D341Med (cell line): ENCODE measurements at regions not wholly inside any gene's neighbourhood (a gene's known extent, or its start where the extent isn't known, plus 50 kb on each side); places are given as distances from the start of the nearest gene placed in this dataset.

Source experiments
- DNase-seq: peaks from one replicate; pipeline ENCODE4 v3.0.0; 2012; ENCODE audit warnings: low spot score

DNA sequence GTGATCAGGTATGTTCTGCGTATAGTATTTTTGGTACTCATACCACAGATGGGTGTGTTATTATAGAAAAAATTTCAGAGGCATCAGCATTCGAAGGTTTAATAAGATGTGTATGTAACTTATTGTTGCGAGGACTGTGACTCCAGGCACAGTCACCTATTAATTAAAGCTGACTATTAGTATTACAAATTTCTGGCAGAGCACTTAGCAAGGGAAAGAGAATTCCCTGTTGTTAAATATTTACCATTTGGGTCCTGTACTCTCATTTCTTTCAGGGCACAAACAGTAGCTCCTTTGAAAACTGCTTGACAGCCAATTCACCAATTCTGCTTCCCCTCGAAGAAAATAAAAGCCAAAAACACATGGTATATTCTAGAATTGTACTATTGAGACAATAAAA, 653.8 kb downstream of the ELAVL2 start:
- no peak for DNase-seq

- DNase-seq, result no peak
These were observed 652.9 kb downstream of the ELAVL2 start for GRCh38 chr9:23172979-23173637.

DNA sequence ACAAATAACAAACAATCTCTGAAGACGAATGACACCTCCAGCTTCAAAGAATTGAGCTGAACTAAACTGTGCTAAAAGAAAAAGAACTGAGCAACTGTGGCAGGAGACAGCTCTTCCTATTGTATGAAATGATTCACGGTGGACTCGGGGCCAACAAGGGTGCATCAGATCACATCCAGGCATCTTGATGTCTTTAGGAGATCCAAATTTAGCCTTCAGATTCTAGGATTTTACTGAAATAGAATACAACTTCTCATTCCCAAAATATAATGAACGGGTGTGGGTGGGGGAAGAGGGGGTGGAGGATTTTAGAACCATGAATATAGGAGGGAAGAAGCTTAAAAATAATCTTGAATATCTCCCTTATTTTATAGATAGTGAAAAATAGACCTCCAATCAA, 631.8 kb downstream of the ELAVL2 start:
- DNase-seq, result no peak

DNA sequence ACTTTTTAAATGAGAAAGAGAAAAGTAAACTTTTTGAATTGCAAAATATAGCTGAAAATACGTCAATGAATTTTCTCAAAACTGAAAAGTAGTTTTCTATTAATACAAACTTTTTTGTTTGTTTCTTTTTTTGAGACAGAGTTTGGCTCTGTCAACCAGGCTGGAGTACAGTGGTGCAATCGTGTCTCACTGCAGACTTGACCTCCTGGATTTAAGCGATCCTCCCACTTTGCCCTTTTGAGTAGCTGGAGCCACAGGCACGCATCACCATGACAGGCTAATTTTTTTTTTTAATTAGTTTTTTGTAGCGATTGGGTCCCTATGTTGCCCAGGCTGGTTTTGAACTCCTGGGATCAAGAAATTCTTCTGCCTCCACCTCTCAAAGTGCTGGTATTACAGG, 610.4 kb downstream of the ELAVL2 start:
- DNase-seq, result no peak

DNA sequence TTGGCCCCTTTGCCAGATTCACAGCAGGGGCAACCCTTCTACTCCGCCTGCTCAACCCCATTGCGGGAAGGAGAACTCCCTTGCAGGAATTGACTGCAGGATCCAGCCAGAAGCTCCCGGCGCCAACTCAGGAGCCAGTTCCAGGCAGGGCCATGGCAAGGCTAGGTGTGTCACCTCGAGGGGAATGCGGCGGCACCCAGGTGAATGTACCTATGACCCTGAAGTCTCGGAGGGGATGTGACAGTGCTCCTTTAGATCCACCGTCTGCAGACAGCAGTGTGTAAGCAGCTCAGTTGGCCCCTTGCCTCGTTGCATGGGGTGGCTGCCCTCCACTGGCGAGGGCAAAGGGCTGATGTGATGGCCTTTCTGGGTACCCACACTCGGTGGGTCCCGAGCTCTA, 606.6 kb downstream of the ELAVL2 start:
- DNase-seq, result no peak

GRCh38 chr9:23220171-23220570, 605.9 kb downstream of the ELAVL2 start:
- no peak for DNase-seq

DNA sequence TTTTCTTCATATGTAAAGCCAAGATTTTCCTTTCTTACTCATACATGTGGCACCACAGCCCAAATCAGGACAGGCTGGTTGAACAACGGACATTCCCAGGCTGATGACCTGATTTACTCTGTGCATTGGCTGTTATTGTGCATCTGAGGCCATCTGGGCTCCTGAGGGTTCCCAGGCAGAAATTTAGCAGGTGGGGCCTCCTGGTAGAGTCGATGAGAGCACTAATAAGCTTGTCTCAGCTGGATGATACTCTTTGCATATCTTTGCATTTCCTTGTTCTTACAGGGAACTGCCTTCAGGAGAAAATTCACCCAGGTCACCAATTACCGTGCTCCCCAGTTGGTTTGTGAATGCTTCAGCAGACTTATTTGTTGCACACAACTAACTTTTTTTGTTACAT, 605.1 kb downstream of the ELAVL2 start:
- DNase-seq, result no peak

DNA sequence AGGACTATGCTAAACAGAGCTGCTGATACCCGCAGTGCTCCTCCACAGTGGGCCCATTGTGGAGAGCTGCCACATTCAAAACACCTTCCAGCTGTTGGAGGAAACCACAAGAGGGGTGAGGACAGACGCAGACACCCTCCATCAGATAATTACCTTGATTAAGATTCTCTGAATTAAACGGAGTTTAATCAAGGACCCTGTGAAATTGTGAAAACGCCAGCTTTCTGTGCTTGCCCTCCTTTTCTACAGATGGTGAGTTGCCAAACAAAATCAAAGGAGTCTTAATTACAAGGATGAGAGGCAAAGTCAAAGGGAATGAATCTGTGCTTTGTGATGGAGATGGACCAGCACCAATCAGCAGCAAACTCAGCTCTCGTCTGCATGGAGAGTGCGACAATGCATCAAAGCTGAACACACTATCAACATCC, 596.1 kb downstream of the ELAVL2 start:
- no peak for DNase-seq

DNA sequence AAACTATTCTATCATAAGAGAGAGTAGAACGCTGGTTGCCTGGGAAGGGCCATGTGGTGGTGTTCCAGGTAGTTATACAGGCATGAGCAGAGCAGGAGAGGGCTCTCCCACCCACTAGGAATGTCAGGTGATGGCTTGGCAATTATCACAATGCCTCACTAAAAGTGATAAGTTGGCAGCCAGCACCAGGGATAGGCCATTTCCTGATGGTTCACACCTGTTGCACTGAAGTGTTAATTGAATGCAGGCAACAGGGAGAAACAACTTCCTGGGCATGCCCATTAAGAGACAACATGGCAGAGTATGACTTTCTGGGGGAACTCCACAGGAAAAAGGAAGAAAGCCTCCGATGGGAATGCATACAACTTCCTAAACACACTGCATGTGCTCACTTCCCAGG, 593.2 kb downstream of the ELAVL2 start:
- DNase-seq, result no peak

- DNase-seq, result no peak
These were observed 582.5 kb downstream of the ELAVL2 start for GRCh38 chr9:23243523-23243922.

DNA sequence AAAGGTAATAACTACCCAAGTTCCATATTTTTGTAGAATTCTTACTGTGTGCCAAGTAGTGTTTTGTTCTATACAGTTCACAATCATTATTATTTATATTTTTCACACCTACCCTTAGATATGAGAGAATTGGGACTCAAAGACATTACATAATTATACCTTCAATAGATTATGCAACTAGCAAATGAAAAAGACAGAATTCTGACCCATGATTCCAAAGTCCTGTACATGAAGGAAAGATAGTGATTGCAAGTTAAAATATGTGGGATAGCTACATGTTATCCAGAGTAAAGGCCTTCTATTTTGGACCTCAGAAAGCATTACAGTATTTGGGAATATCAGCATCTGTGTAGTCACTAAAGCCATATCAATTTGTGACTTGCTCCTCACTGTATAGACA, 581.0 kb downstream of the ELAVL2 start:
- no peak for DNase-seq

DNA sequence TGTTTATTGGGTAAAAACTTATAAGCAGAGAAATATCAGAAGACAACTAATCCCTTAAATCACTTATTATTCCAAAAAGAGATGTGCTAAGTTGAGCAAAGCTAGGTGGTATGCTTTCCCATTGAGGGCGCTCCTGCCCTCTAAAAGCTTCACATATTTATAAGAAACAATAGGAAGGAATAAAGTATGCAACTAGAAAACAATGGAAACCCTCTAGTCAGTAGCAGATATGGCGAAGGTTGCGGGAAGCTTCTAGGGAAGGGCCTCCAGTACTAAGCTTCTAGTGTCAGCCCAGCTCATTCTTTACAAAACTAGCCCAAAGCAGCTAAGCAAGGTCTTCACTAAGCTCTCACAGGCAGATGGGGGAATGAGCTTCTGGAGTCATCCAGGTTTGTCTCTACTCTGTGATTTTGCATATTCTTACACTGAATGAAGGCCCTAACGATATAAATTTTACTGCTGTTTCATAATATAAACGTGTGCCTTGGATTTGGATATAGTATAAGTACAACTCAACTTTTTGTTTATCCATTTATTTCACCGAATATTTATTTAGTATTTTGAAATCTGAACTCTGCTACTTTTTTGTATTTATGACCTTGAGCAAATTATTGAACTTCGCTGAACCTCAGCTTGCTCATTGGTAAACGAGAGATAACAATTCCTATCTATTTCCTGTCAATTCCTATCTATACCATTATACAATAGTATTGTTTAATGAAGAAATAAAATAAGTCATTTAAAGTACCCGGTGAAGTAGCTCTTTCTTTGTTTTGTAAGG, 571.4 kb downstream of the ELAVL2 start:
- DNase-seq, result no peak

DNA sequence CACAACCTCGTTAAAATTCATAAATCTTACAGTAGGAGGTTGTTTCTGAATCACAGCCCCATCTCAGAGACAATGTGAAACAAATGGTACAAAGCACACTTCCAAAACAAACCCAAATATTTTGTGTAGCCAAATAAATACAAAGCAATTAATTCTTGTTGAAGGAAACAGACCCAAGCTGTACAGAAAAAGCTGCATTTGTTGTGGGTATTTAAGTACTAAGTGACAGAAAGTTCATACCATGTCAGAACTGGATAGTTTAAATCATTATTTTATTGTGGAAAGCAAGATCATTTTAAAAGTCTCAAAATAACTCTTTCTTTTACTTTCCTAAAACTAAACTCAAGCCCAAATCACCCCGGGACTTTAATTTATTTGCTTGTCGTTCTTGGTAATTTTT, 570.7 kb downstream of the ELAVL2 start:
- no peak for DNase-seq

- no peak for DNase-seq
These were observed 567.5 kb downstream of the ELAVL2 start for GRCh38 chr9:23258569-23258968.

- no peak for DNase-seq
These were observed 547.5 kb downstream of the ELAVL2 start for GRCh38 chr9:23278561-23278960.

DNA sequence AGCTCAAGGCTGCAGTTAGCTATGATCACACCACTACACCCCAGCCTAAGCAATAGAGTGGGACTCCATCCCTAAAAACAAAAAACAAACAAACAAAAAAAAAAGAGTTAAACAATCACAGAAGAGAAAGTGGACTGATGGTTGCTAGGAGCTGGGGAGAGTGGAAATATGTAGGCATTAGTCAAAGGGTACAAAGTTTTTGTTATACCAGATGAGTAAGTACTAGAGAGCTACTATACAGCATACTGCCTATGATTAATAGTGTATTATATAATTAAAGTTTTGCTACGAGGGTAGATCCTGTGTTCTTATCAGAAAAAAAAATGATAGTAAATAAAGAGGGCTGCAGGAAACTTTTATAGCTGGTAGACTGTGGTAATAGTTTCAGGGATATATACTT, 538.6 kb downstream of the ELAVL2 start:
- no peak for DNase-seq

DNA sequence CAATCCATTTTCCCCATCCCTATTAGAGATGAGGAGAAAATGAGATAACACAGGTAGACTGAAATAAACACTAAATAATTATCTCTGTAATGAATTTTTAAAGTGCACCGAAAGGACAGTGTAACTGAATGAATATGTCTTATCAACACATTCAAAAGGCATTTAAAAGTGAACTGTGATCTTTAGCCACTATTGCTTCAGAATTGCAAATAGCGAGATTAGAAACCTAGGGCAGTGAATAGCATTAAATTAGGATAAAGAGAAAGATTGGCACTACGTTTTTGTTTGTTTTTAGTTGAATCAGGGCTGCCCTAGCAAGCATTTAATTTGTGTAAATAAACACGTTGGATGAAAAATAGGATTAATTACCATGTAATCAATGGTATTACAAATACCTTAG, 537.5 kb downstream of the ELAVL2 start:
- DNase-seq, result no peak

DNA sequence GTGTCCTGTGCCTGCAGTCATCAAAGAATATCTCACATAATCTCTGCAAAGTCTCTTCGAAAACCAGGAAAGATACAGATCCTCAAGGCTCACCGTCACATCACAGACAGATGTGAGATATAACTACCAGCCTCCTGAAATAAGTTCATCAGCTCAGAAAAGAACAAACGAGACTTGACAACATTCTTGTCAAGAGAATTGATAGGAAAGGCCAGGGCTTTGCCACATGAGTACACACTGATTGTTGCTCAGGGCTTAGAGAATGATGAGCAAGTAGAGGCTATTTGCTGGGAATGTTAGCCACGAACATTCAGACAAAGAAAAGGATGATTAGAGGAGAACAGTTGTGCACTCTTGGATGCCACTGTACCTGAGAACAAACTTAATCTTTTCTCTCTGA, 535.1 kb downstream of the ELAVL2 start:
- no peak for DNase-seq

- DNase-seq, result no peak
These were observed 523.8 kb downstream of the ELAVL2 start for GRCh38 chr9:23302281-23302680.

DNA sequence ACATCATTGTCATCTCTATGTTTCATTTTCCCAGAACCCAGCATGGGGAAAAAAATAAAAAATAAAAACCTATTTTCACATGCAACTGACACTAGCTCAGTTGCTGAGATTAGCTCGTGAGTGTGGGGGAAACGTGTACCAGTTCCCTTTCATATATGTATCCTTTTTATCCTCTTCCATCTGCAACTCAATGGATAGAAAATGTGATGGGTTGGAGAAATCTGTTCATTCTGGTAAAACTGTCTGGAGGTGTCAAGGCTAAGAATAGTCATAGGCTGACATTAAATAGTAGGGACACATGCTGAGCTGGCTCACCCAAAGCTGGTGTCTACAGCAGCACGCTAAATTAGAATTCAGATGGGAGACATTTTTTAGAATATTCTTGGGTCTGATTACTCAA, 519.3 kb downstream of the ELAVL2 start:
- DNase-seq, result no peak

DNA sequence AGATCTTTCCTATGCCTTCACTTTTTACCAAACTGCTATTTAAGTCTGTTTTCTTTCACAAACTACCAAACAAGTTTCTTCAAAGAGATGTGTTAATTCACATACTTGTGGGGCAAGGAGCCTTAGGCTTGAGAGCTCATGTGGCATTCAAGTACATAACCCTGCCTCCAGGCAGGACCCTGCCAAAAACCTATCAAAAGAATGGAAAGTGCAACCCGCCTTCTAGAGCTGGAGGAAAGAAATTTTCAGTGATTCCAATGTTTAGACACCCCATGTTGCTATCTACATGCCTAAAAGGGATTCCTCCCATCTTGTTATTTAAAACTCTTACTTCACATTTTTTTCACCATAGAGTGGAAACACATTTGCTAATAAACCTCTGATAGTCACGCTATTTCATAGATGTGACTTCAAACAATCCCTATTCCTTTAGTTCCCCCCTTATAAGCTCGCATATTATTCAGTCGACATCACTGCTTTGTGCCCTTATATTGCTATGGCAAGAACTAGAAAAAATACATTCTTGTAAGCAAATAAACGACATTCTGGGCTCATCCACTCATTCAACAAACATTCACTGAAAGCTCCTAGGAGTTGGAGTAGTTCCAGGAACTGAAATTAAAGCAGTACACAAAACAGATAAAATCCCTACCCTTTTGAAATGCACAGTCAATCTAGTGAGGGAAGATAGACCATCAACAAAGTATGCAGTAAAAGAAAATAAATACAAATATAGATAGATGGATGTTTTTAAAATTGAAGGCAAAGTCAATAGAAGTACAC, 518.1 kb downstream of the ELAVL2 start:
- DNase-seq, result no peak

- no peak for DNase-seq
These were observed 516.2 kb downstream of the ELAVL2 start for GRCh38 chr9:23309800-23310199.

GRCh38 chr9:23314247-23314646, 511.8 kb downstream of the ELAVL2 start:
- DNase-seq, result no peak
